ENCODE measurements at regions not wholly inside any gene's neighbourhood (a gene's known extent, or its start where the extent isn't known, plus 50 kb on each side); places are given as distances from the start of the nearest gene placed in this dataset.

GRCh38 chr4:162323919-162324318 is 160.1 kb upstream of the FSTL5 start:
- no peak for DNase-seq

- DNase-seq, result no peak
These were observed 158.3 kb upstream of the FSTL5 start for GRCh38 chr4:162322054-162322453.

GRCh38 chr4:162285753-162286152 is 122.0 kb upstream of the FSTL5 start:
- no peak for DNase-seq

- no peak for DNase-seq
These were observed 118.9 kb upstream of the FSTL5 start for GRCh38 chr4:162282684-162283083.

- no peak for DNase-seq
These were observed 110.6 kb upstream of the FSTL5 start for GRCh38 chr4:162274354-162274753.

GRCh38 chr4:162272215-162272614 is 108.4 kb upstream of the FSTL5 start:
- DNase-seq, result no peak

- no peak for DNase-seq
These were observed 105.1 kb upstream of the FSTL5 start for GRCh38 chr4:162268911-162269310.

- no peak for DNase-seq
These were observed 102.0 kb upstream of the FSTL5 start for GRCh38 chr4:162265802-162266201.

- no peak for DNase-seq
These were observed 81.3 kb upstream of the FSTL5 start for GRCh38 chr4:162245051-162245450.

- DNase-seq, result no peak
These were observed 78.1 kb upstream of the FSTL5 start for GRCh38 chr4:162241857-162242256.

GRCh38 chr4:162239992-162240769 is 76.4 kb upstream of the FSTL5 start:
- no peak for DNase-seq

GRCh38 chr4:162237676-162238075 is 73.9 kb upstream of the FSTL5 start:
- no peak for DNase-seq

GRCh38 chr4:162234595-162234994 is 70.8 kb upstream of the FSTL5 start:
- DNase-seq, result no peak

GRCh38 chr4:162232349-162232748 is 68.5 kb upstream of the FSTL5 start:
- DNase-seq, result no peak

- no peak for DNase-seq
These were observed 65.9 kb upstream of the FSTL5 start for GRCh38 chr4:162229670-162230069.

- no peak for DNase-seq
These were observed 57.3 kb upstream of the FSTL5 start for GRCh38 chr4:162221148-162221547.

Data from EL (cell line).